ENCODE measurements at regions not wholly inside any gene's neighbourhood (a gene's known extent, or its start where the extent isn't known, plus 50 kb on each side); places are given as distances from the start of the nearest gene placed in this dataset.

DNA sequence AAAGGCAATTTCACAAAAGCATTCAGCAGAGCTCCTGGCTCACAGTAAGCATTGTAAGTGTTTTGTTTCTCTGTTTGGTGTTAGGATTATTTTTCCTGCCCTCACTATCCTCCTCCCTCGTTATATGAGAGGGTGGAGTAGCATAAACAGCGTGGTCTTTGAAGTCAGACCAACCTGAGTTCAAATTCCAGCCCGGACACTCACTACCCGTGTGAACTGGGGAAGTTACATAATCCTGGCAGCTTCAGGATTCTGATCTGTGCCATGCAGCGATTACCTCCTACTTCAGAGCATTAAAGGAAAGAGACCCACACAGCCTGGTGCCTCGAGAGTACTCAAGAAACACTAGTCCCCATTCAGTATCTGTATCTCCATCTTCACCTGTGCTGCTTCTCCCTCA, 386.5 kb downstream of the INHBA start:
- TF ChIP-seq, protein P1, sequence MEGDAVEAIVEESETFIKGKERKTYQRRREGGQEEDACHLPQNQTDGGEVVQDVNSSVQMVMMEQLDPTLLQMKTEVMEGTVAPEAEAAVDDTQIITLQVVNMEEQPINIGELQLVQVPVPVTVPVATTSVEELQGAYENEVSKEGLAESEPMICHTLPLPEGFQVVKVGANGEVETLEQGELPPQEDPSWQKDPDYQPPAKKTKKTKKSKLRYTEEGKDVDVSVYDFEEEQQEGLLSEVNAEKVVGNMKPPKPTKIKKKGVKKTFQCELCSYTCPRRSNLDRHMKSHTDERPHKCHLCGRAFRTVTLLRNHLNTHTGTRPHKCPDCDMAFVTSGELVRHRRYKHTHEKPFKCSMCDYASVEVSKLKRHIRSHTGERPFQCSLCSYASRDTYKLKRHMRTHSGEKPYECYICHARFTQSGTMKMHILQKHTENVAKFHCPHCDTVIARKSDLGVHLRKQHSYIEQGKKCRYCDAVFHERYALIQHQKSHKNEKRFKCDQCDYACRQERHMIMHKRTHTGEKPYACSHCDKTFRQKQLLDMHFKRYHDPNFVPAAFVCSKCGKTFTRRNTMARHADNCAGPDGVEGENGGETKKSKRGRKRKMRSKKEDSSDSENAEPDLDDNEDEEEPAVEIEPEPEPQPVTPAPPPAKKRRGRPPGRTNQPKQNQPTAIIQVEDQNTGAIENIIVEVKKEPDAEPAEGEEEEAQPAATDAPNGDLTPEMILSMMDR (IDR thresholded peaks at IDR 0.05 in 2 of 3, conservative IDR thresholded peaks at IDR 0.05 in 1 of 3; ENCODE audit: control insufficient read depth in 2 of 3, extremely low read depth in 1 of 3, insufficient read depth in 1 of 3, low read depth in 3 of 3, low read length in 3 of 3): no peak
- TF ChIP-seq RCOR1 (conservative IDR thresholded peaks at IDR 0.05; ENCODE audit: low read depth, low read length): no peak

All from GM12878 (cell line).